ENCODE measurements at regions not wholly inside any gene's neighbourhood (a gene's known extent, or its start where the extent isn't known, plus 50 kb on each side); places are given as distances from the start of the nearest gene placed in this dataset.

GRCh38 chr9:95766906-95767305, 108.6 kb upstream of the ERCC6L2 start:
- TF ChIP-seq CTCF (conservative IDR thresholded peaks at IDR 0.05; ENCODE audit: low read depth, low read length) (no peak), EZH2 (IDR thresholded peaks at IDR 0.05; ENCODE audit: low read length, unreplicated experiment) (no peak)

Data from PC-3 (cell line).